ENCODE measurements at regions not wholly inside any gene's neighbourhood (a gene's known extent, or its start where the extent isn't known, plus 50 kb on each side); places are given as distances from the start of the nearest gene placed in this dataset.

DNA sequence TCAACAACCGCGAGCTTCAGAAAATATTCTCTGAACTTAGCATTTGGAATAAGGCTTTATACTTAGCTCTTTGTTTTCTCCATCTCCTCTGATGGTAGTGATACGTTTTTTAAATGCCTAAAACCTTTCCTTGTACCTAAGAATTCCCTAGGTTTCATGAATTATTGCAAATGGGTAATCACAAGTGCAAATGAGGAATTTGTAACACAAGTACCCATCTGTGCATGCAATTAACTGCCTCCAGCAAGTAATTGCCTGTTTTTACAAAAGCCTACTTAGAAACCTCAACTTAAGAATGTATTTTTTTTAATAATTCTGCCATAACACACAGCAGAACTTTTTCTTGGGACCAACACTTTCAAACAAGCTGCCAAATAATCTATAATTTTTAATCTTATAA lies 149.2 kb downstream of the PHLDA1 start:
- TF ChIP-seq, protein P1, sequence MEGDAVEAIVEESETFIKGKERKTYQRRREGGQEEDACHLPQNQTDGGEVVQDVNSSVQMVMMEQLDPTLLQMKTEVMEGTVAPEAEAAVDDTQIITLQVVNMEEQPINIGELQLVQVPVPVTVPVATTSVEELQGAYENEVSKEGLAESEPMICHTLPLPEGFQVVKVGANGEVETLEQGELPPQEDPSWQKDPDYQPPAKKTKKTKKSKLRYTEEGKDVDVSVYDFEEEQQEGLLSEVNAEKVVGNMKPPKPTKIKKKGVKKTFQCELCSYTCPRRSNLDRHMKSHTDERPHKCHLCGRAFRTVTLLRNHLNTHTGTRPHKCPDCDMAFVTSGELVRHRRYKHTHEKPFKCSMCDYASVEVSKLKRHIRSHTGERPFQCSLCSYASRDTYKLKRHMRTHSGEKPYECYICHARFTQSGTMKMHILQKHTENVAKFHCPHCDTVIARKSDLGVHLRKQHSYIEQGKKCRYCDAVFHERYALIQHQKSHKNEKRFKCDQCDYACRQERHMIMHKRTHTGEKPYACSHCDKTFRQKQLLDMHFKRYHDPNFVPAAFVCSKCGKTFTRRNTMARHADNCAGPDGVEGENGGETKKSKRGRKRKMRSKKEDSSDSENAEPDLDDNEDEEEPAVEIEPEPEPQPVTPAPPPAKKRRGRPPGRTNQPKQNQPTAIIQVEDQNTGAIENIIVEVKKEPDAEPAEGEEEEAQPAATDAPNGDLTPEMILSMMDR (IDR thresholded peaks at IDR 0.05; ENCODE audit: insufficient read depth, low read length), result no peak
- TF ChIP-seq POLR2AphosphoS5 (IDR thresholded peaks at IDR 0.05; ENCODE audit: low read depth), result no peak
- TF ChIP-seq, protein P2, sequence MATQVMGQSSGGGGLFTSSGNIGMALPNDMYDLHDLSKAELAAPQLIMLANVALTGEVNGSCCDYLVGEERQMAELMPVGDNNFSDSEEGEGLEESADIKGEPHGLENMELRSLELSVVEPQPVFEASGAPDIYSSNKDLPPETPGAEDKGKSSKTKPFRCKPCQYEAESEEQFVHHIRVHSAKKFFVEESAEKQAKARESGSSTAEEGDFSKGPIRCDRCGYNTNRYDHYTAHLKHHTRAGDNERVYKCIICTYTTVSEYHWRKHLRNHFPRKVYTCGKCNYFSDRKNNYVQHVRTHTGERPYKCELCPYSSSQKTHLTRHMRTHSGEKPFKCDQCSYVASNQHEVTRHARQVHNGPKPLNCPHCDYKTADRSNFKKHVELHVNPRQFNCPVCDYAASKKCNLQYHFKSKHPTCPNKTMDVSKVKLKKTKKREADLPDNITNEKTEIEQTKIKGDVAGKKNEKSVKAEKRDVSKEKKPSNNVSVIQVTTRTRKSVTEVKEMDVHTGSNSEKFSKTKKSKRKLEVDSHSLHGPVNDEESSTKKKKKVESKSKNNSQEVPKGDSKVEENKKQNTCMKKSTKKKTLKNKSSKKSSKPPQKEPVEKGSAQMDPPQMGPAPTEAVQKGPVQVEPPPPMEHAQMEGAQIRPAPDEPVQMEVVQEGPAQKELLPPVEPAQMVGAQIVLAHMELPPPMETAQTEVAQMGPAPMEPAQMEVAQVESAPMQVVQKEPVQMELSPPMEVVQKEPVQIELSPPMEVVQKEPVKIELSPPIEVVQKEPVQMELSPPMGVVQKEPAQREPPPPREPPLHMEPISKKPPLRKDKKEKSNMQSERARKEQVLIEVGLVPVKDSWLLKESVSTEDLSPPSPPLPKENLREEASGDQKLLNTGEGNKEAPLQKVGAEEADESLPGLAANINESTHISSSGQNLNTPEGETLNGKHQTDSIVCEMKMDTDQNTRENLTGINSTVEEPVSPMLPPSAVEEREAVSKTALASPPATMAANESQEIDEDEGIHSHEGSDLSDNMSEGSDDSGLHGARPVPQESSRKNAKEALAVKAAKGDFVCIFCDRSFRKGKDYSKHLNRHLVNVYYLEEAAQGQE (IDR thresholded peaks at IDR 0.05; ENCODE audit: insufficient replicate concordance, low read depth), result no peak
- no peak for TF ChIP-seq SPI1 (IDR thresholded peaks at IDR 0.05; ENCODE audit: borderline replicate concordance, low read depth)
- no peak for TF ChIP-seq GABPA (IDR thresholded peaks at IDR 0.05; ENCODE audit: low read depth)
